OCI-LY7 (cell line): ENCODE measurements at regions not wholly inside any gene's neighbourhood (a gene's known extent, or its start where the extent isn't known, plus 50 kb on each side); places are given as distances from the start of the nearest gene placed in this dataset.

ENCODE experiments used
- BruUV-seq: library from RNA; stranded (reverse); fragments of 400-500 nt; replicated peaks from 2 replicates; lab custom pipeline; 2021; lab: Mats Ljungman, UMichigan
- CTCF ChIA-PET: fragments of 300-600 bp; sonication (Branson Sonifier 250); formaldehyde crosslinking; loops from one replicate; lab custom pipeline; 2022; ENCODE audit warnings: antibody characterized with exemption; ENCODE audit not compliant: unreplicated experiment; lab: Charles Lee
- POLR2A ChIA-PET: fragments of 300-600 bp; sonication (Branson Sonifier 250); formaldehyde crosslinking; loops from one replicate; lab custom pipeline; 2022; ENCODE audit warnings: antibody characterized with exemption; lab: Charles Lee
- DNase-seq: peaks from one replicate; pipeline ENCODE4 v3.0.0-alpha.2; 2015; ENCODE audit warnings: low spot score
- H2AFZ ChIP-seq: fragments of 200-600 bp; sonication (generic), shearing (Covaris generic); 2 replicates; pipeline ENCODE4 v1.6.1; 2014; ENCODE audit warnings: mild to moderate bottlenecking, antibody characterized with exemption, low read length, moderate library complexity
- H3K27ac ChIP-seq: fragments of 200-600 bp; sonication (generic); 2 replicates; pipeline ENCODE4 v1.5.1; 2014; ENCODE audit warnings: mixed run types, low read depth, mild to moderate bottlenecking, moderate library complexity, low read length, inconsistent platforms; ENCODE audit not compliant: poor library complexity, severe bottlenecking
- H3K36me3 ChIP-seq: fragments of 200-600 bp; sonication (generic); 2 replicates; pipeline ENCODE4 v1.6.1; 2014; ENCODE audit warnings: mild to moderate bottlenecking, antibody characterized with exemption, low read length, moderate library complexity, mixed read lengths; ENCODE audit not compliant: insufficient read depth
- H3K4me1 ChIP-seq: fragments of 200-600 bp; sonication (generic); 2 replicates; pipeline ENCODE4 v1.5.1; 2014; ENCODE audit warnings: mild to moderate bottlenecking, low read length; ENCODE audit not compliant: insufficient read depth, poor library complexity, severe bottlenecking
- H3K4me2 ChIP-seq: fragments of 200-600 bp; sonication (generic); 2 replicates; pipeline ENCODE4 v1.6.1; 2014; ENCODE audit warnings: mild to moderate bottlenecking, low read length
- H3K4me3 ChIP-seq: fragments of 200-600 bp; sonication (generic); 2 replicates; pipeline ENCODE4 v1.5.1; 2014; ENCODE audit warnings: mild to moderate bottlenecking, low read depth, low read length; ENCODE audit not compliant: poor library complexity, severe bottlenecking
- H3K79me2 ChIP-seq: fragments of 200-600 bp; sonication (generic); 2 replicates; pipeline ENCODE4 v1.6.1; 2016; ENCODE audit warnings: low read depth, mild to moderate bottlenecking, low read length, moderate library complexity, mixed read lengths; ENCODE audit not compliant: insufficient read depth
- H3K9me2 ChIP-seq: fragments of 200-600 bp; sonication (generic); 2 replicates; pipeline ENCODE4 v1.6.1; 2016; ENCODE audit warnings: mild to moderate bottlenecking, low read length, mixed read lengths; ENCODE audit not compliant: insufficient read depth
- H3K9me3 ChIP-seq: fragments of 200-600 bp; sonication (generic); 2 replicates; pipeline ENCODE4 v1.6.1; 2014; ENCODE audit warnings: mild to moderate bottlenecking, mixed run types, low read length, mixed read lengths
- H4K20me1 ChIP-seq: fragments of 200-600 bp; sonication (generic); 2 replicates; pipeline ENCODE4 v1.6.1; 2014; ENCODE audit warnings: mild to moderate bottlenecking, antibody characterized with exemption, low read length, moderate library complexity, mixed read lengths; ENCODE audit not compliant: insufficient read depth
- CTCF ChIP-seq: fragments of 200-600 bp; sonication (generic); conservative IDR thresholded peaks from 2 replicates; pipeline ENCODE4 v1.5.1; 2014; ENCODE audit warnings: mild to moderate bottlenecking, antibody characterized with exemption, low read length, moderate library complexity, mixed read lengths
- EZH2phosphoT487 ChIP-seq: fragments of 200-600 bp; sonication (generic); IDR thresholded peaks from 2 replicates; pipeline ENCODE4 v1.6.1; 2018; ENCODE audit warnings: low read depth, borderline replicate concordance, mild to moderate bottlenecking, mixed run types, antibody characterized with exemption, low read length, moderate library complexity, mixed read lengths
- intact Hi-C: fragments of 100-400 bp; cut with micrococcal nuclease; formaldehyde crosslinking; loops from one replicate; pipeline ENCODE4 v1.10.0; 2022; ENCODE audit not compliant: unreplicated experiment

- ChIA-PET POLR2A (no interaction called here), CTCF (no interaction called here)
- Histone ChIP-seq H3K4me2 (no peak overlapping the region), H4K20me1 (no peaks in the 10 kb centered on the region), H3K27ac (no peak overlapping the region), H2AFZ (no peak overlapping the region), H3K36me3 (no peaks in the 10 kb centered on the region), H3K79me2 (no peaks in the 10 kb centered on the region), H3K9me2 (no peaks in the 10 kb centered on the region), H3K9me3 (no peaks in the 10 kb centered on the region), H3K4me3 (no peak overlapping the region), H3K4me1 (no peaks in the 10 kb centered on the region)
- BruUV-seq, result no TSS peak
- DNase-seq, result no peak
- TF ChIP-seq EZH2phosphoT487 (no peak), CTCF (no peak)
- intact Hi-C loops, result no loop called here
These were observed 66.8 kb upstream of the RGS7 start for GRCh38 chr1:241423541-241424479.

GRCh38 chr1:241422470-241422869 is 65.5 kb upstream of the RGS7 start:
- Histone ChIP-seq H3K4me1 (no peaks in the 10 kb centered on the region), H2AFZ (no peak overlapping the region), H3K9me3 (no peaks in the 10 kb centered on the region), H3K79me2 (no peaks in the 10 kb centered on the region), H3K4me2 (no peak overlapping the region), H3K27ac (no peak overlapping the region), H3K9me2 (no peaks in the 10 kb centered on the region), H3K36me3 (no peaks in the 10 kb centered on the region), H3K4me3 (no peak overlapping the region), H4K20me1 (no peaks in the 10 kb centered on the region)
- no peak for TF ChIP-seq EZH2phosphoT487
- ChIA-PET POLR2A (no interaction called here), CTCF (no interaction called here)
- no peak for DNase-seq
- intact Hi-C loops, result no loop called here
- BruUV-seq, result no TSS peak

GRCh38 chr1:241419986-241420385 is 63.0 kb upstream of the RGS7 start:
- Histone ChIP-seq H3K9me2 (no peaks in the 10 kb centered on the region), H2AFZ (no peak overlapping the region), H3K4me1 (no peaks in the 10 kb centered on the region), H3K36me3 (no peaks in the 10 kb centered on the region), H4K20me1 (no peaks in the 10 kb centered on the region), H3K9me3 (no peaks in the 10 kb centered on the region), H3K4me2 (no peak overlapping the region), H3K27ac (no peak overlapping the region), H3K79me2 (no peaks in the 10 kb centered on the region), H3K4me3 (no peak overlapping the region)
- CTCF ChIA-PET, result no interaction called here
- intact Hi-C loops, result no loop called here
- TF ChIP-seq EZH2phosphoT487 (no peak), CTCF (no peak)
- POLR2A ChIA-PET, result no interaction called here
- DNase-seq, result no peak
- no TSS peak for BruUV-seq
